Erythroblast (primary cell): ENCODE measurements at regions not wholly inside any gene's neighbourhood (a gene's known extent, or its start where the extent isn't known, plus 50 kb on each side); places are given as distances from the start of the nearest gene placed in this dataset.

Source experiments
- GATA1 ChIP-seq: IDR thresholded peaks from 2 replicates; pipeline ENCODE4 v1.6.1; 2011; ENCODE audit warnings: low read depth, mild to moderate bottlenecking, control low read depth, low read length, moderate library complexity
- POLR2A ChIP-seq: IDR thresholded peaks from 2 replicates; pipeline ENCODE4 v1.6.1; 2011; ENCODE audit warnings: mild to moderate bottlenecking, low read length

DNA sequence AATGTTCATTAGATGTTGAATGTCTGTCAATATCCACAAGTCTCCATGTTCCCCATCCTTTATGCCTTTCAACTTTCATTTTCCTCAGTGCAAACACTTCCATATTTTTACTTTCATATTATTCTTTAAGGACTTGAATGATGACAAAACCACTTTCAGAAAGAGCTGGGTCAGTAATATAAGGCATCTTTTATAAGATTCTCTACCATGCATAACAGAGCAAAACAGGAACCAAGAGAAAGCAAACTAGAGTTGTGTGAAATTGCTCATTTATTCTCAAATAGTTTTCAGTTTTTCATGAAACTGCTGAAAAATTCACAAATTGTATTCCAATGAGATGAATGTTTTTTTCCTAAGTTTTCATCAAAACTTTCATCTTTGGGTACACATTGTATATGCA, 1247.6 kb downstream of the PCDH17 start:
- TF ChIP-seq POLR2A (no peak), GATA1 (no peak)
